GM12801 (cell line): ENCODE measurements at regions not wholly inside any gene's neighbourhood (a gene's known extent, or its start where the extent isn't known, plus 50 kb on each side); places are given as distances from the start of the nearest gene placed in this dataset.

ENCODE experiments used
- TF ChIP-seq, protein P1 (sequence below): IDR thresholded peaks from one replicate; pipeline ENCODE4 v1.5.1; 2011; ENCODE audit warnings: control low read depth; ENCODE audit not compliant: insufficient read length; ENCODE audit errors: extremely low read depth

DNA sequence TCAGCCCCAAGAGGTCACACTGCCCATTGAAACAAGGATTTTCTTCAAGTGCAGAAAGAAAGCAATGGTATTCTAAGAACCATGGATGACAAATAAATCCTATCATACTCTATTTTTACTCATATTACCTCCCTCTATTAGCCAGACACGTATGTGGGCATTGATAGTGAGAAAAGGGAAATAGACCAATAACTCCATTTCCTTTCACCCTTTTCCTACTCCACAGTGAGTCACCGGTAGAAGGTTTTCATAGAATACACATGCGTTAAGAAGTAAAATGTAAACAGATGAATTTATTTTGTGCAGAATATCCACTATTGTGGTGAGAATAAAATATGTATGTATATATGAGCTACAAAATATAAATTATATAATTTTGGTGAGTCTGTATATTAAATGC is 568.9 kb upstream of the ADGRL4 start:
- TF ChIP-seq, protein P1, sequence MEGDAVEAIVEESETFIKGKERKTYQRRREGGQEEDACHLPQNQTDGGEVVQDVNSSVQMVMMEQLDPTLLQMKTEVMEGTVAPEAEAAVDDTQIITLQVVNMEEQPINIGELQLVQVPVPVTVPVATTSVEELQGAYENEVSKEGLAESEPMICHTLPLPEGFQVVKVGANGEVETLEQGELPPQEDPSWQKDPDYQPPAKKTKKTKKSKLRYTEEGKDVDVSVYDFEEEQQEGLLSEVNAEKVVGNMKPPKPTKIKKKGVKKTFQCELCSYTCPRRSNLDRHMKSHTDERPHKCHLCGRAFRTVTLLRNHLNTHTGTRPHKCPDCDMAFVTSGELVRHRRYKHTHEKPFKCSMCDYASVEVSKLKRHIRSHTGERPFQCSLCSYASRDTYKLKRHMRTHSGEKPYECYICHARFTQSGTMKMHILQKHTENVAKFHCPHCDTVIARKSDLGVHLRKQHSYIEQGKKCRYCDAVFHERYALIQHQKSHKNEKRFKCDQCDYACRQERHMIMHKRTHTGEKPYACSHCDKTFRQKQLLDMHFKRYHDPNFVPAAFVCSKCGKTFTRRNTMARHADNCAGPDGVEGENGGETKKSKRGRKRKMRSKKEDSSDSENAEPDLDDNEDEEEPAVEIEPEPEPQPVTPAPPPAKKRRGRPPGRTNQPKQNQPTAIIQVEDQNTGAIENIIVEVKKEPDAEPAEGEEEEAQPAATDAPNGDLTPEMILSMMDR, result no peak

GRCh38 chr1:79568411-79568810 is 561.9 kb upstream of the ADGRL4 start:
- TF ChIP-seq, protein P1, result no peak

DNA sequence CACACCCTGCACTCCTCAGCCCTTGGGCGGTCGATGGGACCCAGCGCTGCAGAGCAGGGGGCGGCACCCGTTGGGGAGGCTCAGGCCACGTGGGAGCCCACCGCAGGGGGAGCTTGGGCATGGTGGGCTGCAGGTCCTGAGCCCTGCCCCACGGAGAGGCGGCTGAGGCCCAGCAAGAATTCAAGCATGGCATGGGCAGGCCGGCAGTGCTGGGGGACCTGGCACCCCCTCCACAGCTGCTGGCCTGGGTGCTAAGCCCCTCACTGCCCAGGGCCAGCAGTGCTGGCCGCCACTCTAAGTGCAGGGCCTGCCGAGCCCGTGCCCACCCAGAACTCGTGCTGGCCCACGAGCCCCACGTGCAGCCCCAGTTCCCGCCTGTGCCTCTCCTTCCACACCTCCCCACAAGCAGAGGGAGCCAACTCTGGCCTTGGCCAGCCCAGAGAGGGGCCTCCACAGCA is 555.0 kb upstream of the ADGRL4 start:
- TF ChIP-seq, protein P1, result no peak

GRCh38 chr1:79556189-79556588 is 549.7 kb upstream of the ADGRL4 start:
- TF ChIP-seq, protein P1, result no peak

GRCh38 chr1:79554688-79555087 is 548.2 kb upstream of the ADGRL4 start:
- TF ChIP-seq, protein P1, result no peak

GRCh38 chr1:79551321-79551720 is 544.8 kb upstream of the ADGRL4 start:
- TF ChIP-seq, protein P1, result no peak

DNA sequence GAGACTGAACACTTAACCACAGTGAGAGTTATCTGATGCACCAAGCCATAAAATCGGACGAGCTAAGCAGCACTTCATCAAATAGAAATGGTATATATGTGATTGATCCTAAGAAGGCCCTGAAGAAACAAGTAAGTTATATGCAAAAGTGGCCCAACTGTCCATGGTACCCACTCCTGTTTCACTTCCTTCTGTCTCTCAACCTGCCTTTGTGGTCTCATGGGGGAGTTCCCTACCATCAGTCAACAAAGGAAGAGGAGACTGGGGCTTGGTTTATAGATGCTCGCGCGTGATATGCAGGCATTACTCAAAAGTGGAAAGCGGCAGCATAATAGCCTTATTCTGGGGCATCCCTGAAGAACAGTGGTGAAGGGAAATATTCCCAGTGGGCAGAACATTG is 543.9 kb upstream of the ADGRL4 start:
- TF ChIP-seq, protein P1, result no peak

DNA sequence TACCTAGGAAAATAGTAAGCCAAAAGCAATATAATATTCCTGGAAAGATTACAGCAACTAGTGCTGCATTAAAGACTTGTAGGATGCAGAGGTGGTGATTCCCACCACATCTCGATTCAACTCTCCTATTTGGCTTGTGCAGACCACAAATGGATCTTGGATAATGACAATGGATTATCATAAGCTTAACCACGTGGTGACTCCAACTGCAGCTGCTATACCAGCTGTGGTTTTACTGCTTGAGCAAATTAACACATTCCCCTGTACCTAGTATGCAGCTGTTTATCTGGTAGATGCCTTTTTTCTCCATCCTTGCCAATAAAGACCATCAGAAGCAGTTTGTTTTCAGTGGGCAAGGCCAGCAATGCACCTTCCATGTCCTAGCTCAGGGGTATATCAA is 542.7 kb upstream of the ADGRL4 start:
- TF ChIP-seq, protein P1, result no peak
